ENCODE measurements at regions not wholly inside any gene's neighbourhood (a gene's known extent, or its start where the extent isn't known, plus 50 kb on each side); places are given as distances from the start of the nearest gene placed in this dataset.
A peak's percentile ranks its signal among the peaks of the same experiment; 100 is the strongest.

- Histone ChIP-seq H3K4me3 (no peak overlapping the region), H3K4me1 (peaks cover 12% of the 10 kb centered on the region), H3K9me3 (no peaks in the 10 kb centered on the region), H3K27me3 (ENCODE audit: insufficient read depth in 3 of 3, low read length in 2 of 3) (no peaks in the 10 kb centered on the region), H3K36me3 (ENCODE audit: insufficient read depth in 1 of 2, low read depth in 1 of 2) (no peaks in the 10 kb centered on the region), H3K27ac (peak overlapping the region; percentile 69)
- DNase-seq (no peak), ATAC-seq (no peak)
- WGBS, 3 donors, result 86 to 95% (median 94%) methylated on average over 4 of the region's 4 CpGs
- intact Hi-C loops (cut with DNase I), result no loop called here
- no peak for TF ChIP-seq CTCF (IDR thresholded peaks at IDR 0.05)
Measured at GRCh38 chr3:177831361-177831760, 634.1 kb upstream of the TBL1XR1 start.

- H3K4me1 ChIP-seq, result peaks cover 12% of the 10 kb centered on the region
- intact Hi-C loops (cut with DNase I), result no loop called here
- no peak for ATAC-seq
- H3K27me3 ChIP-seq (ENCODE audit: insufficient read depth in 3 of 3, low read length in 2 of 3), result no peaks in the 10 kb centered on the region
- TF ChIP-seq CTCF (IDR thresholded peaks at IDR 0.05), result no peak
- H3K4me3 ChIP-seq, result no peak overlapping the region
- H3K9me3 ChIP-seq, result no peaks in the 10 kb centered on the region
- no peaks in the 10 kb centered on the region for H3K36me3 ChIP-seq (ENCODE audit: insufficient read depth in 1 of 2, low read depth in 1 of 2)
- DNase-seq, result no peak
- WGBS, 3 donors, result 54 to 62% (median 59%) methylated on average over 2 of the region's 2 CpGs
- no peak overlapping the region for H3K27ac ChIP-seq
Measured at GRCh38 chr3:177832880-177833279, 635.6 kb upstream of the TBL1XR1 start.

GRCh38 chr3:177833332-177833731, 636.0 kb upstream of the TBL1XR1 start:
- peaks cover 12% of the 10 kb centered on the region for H3K4me1 ChIP-seq
- H3K27ac ChIP-seq, result no peak overlapping the region
- no peak for DNase-seq
- H3K4me3 ChIP-seq, result no peak overlapping the region
- H3K27me3 ChIP-seq (ENCODE audit: insufficient read depth in 3 of 3, low read length in 2 of 3), result no peaks in the 10 kb centered on the region
- ATAC-seq, result no peak
- WGBS, 3 donors, result 32 to 35% (median 35%) methylated on average over 2 of the region's 2 CpGs
- intact Hi-C loops (cut with DNase I), result no loop called here
- TF ChIP-seq CTCF (IDR thresholded peaks at IDR 0.05), result no peak
- no peaks in the 10 kb centered on the region for H3K9me3 ChIP-seq
- no peaks in the 10 kb centered on the region for H3K36me3 ChIP-seq (ENCODE audit: insufficient read depth in 1 of 2, low read depth in 1 of 2)

- no peak overlapping the region for H3K27ac ChIP-seq
- 82 to 90% (median 87%) methylated on average over 2 of the region's 2 CpGs for WGBS, 3 donors
- H3K4me3 ChIP-seq, result no peak overlapping the region
- intact Hi-C loops (cut with DNase I), result no loop called here
- ATAC-seq (no peak), DNase-seq (no peak)
- TF ChIP-seq CTCF (IDR thresholded peaks at IDR 0.05), result no peak
- no peaks in the 10 kb centered on the region for H3K36me3 ChIP-seq (ENCODE audit: insufficient read depth in 1 of 2, low read depth in 1 of 2)
- H3K4me1 ChIP-seq, result peaks cover 8% of the 10 kb centered on the region
- no peaks in the 10 kb centered on the region for H3K27me3 ChIP-seq (ENCODE audit: insufficient read depth in 3 of 3, low read length in 2 of 3)
- no peaks in the 10 kb centered on the region for H3K9me3 ChIP-seq
Measured at GRCh38 chr3:177835008-177835407, 637.7 kb upstream of the TBL1XR1 start.

- H3K9me3 ChIP-seq, result no peaks in the 10 kb centered on the region
- ATAC-seq (peak; percentile 42 to 70 (median 50)), DNase-seq (no peak)
- peaks cover 2% of the 10 kb centered on the region for H3K4me1 ChIP-seq
- intact Hi-C loops (cut with DNase I), result no loop called here
- no peak overlapping the region for H3K4me3 ChIP-seq
- H3K36me3 ChIP-seq (ENCODE audit: insufficient read depth in 1 of 2, low read depth in 1 of 2), result no peaks in the 10 kb centered on the region
- WGBS, 3 donors, result 69 to 95% (median 83%) methylated on average over 1 of the region's 1 CpG
- no peaks in the 10 kb centered on the region for H3K27me3 ChIP-seq (ENCODE audit: insufficient read depth in 3 of 3, low read length in 2 of 3)
- H3K27ac ChIP-seq, result no peak overlapping the region
- TF ChIP-seq CTCF (IDR thresholded peaks at IDR 0.05), result no peak
Measured at GRCh38 chr3:177835917-177836316, 638.6 kb upstream of the TBL1XR1 start.
